ENCODE measurements at regions not wholly inside any gene's neighbourhood (a gene's known extent, or its start where the extent isn't known, plus 50 kb on each side); places are given as distances from the start of the nearest gene placed in this dataset.

DNA sequence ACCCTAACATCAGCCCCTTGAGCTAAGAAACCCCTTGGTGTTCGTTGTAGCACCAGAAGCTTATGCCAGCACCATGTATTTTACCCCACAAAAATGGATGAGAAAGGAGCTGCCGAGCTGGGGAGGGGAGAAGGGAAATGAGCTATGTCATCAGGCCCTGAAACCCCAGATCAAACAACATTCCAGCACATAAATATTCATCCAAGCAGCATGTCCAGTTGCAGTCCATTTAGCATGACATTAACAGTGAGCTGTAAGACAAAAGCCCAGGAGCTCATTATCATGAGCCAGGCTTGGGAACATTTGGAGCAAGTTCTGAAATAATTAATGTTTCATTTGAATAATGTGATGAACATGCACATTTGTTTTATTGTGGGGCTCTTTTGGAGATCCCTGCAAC is 630.1 kb upstream of the TMEM132C start:
- TF ChIP-seq GATA3 (IDR thresholded peaks at IDR 0.05; ENCODE audit: low read depth, low read length): no peak
- no peak for TF ChIP-seq GATA2 (IDR thresholded peaks at IDR 0.05; ENCODE audit: low read depth, low read length)

Data from SH-SY5Y (cell line).